ENCODE measurements at regions not wholly inside any gene's neighbourhood (a gene's known extent, or its start where the extent isn't known, plus 50 kb on each side); places are given as distances from the start of the nearest gene placed in this dataset.
"Not testable (repeated sequence)": the region's sequence is repeated elsewhere in the genome, so short reads cannot be mapped to it uniquely, and the experiment has no call there.

- DNase-seq (ENCODE audit: low read depth), result no peak
- TF ChIP-seq CTCF (IDR thresholded peaks at IDR 0.05; ENCODE audit: insufficient read depth, low read depth, low read length, missing control alignments), result no peak
- H3K4me3 ChIP-seq (ENCODE audit: low read depth, low read length), result no peak overlapping the region
Measured at GRCh38 chr4:122083351-122083750, 68.8 kb upstream of the BLTP1 start.

GRCh38 chr4:122082661-122083060 is 69.5 kb upstream of the BLTP1 start:
- TF ChIP-seq CTCF (IDR thresholded peaks at IDR 0.05; ENCODE audit: insufficient read depth, low read depth, low read length, missing control alignments), result no peak
- H3K4me3 ChIP-seq (ENCODE audit: low read depth, low read length), result no peak overlapping the region
- no peak for DNase-seq (ENCODE audit: low read depth)

- not testable (repeated sequence) for H3K4me3 ChIP-seq (ENCODE audit: low read depth, low read length); DNase-seq (ENCODE audit: low read depth)
Measured at GRCh38 chr4:122077653-122078052, 74.5 kb upstream of the BLTP1 start.

GRCh38 chr4:122076835-122077234 is 75.3 kb upstream of the BLTP1 start:
- not testable (repeated sequence) for DNase-seq (ENCODE audit: low read depth)

GRCh38 chr4:122073615-122074014 is 78.5 kb upstream of the BLTP1 start:
- TF ChIP-seq CTCF (IDR thresholded peaks at IDR 0.05; ENCODE audit: insufficient read depth, low read depth, low read length, missing control alignments), result no peak
- no peak overlapping the region for H3K4me3 ChIP-seq (ENCODE audit: low read depth, low read length)
- DNase-seq (ENCODE audit: low read depth), result no peak

More at GRCh38 chr4:122076835-122077234, 75.3 kb upstream of the BLTP1 start:
- H3K4me3 ChIP-seq (ENCODE audit: low read depth, low read length), result not testable (repeated sequence)

- DNase-seq (ENCODE audit: low read depth), result no peak
- TF ChIP-seq CTCF (IDR thresholded peaks at IDR 0.05; ENCODE audit: insufficient read depth, low read depth, low read length, missing control alignments), result no peak
Measured at GRCh38 chr4:122065915-122066314, 86.2 kb upstream of the BLTP1 start.

GRCh38 chr4:122065149-122065548 is 87.0 kb upstream of the BLTP1 start:
- DNase-seq (ENCODE audit: low read depth), result no peak
- no peak for TF ChIP-seq CTCF (IDR thresholded peaks at IDR 0.05; ENCODE audit: insufficient read depth, low read depth, low read length, missing control alignments)
- no peak overlapping the region for H3K4me3 ChIP-seq (ENCODE audit: low read depth, low read length)

More at GRCh38 chr4:122065915-122066314, 86.2 kb upstream of the BLTP1 start:
- H3K4me3 ChIP-seq (ENCODE audit: low read depth, low read length), result no peak overlapping the region

GRCh38 chr4:122053186-122053585 is 98.9 kb upstream of the BLTP1 start:
- no peak for TF ChIP-seq CTCF (IDR thresholded peaks at IDR 0.05; ENCODE audit: insufficient read depth, low read depth, low read length, missing control alignments)
- no peak overlapping the region for H3K4me3 ChIP-seq (ENCODE audit: low read depth, low read length)
- no peak for DNase-seq (ENCODE audit: low read depth)
